CD14-positive monocyte (primary cell): ENCODE measurements at regions not wholly inside any gene's neighbourhood (a gene's known extent, or its start where the extent isn't known, plus 50 kb on each side); places are given as distances from the start of the nearest gene placed in this dataset.

Source experiments
- DNase-seq, 3 donors: peaks; one replicate each; pipeline ENCODE4 v3.0.0-alpha.2; 2011 to 2022
- H2AFZ ChIP-seq: 2 replicates; pipeline ENCODE4 v1.6.0; 2012; ENCODE audit warnings: mild to moderate bottlenecking, low read depth, low read length, inconsistent platforms; ENCODE audit not compliant: insufficient read depth, poor library complexity, severe bottlenecking
- H3K27ac ChIP-seq, 2 donors: 1 replicate in 1 of 2; 2 replicates in 1 of 2; pipeline ENCODE4 v1.5.1; 2012 to 2013; ENCODE audit warnings: low read length in 2 of 2, control low read depth in 1 of 2, inconsistent platforms in 1 of 2, low read depth in 1 of 2, mild to moderate bottlenecking in 1 of 2
- H3K27me3 ChIP-seq, 2 donors: one replicate each; pipeline versions ENCODE4 v1.6.0 to v1.6.1; 2011 to 2013; ENCODE audit warnings: low read length in 2 of 2; ENCODE audit not compliant: control insufficient read depth in 2 of 2, insufficient read depth in 2 of 2
- H3K36me3 ChIP-seq, 2 donors: replicated peaks in 1 of 2; 1 replicate in 1 of 2; 2 replicates in 1 of 2; pipeline versions ENCODE4 v1.5.1 to v1.6.1; 2012 to 2013; ENCODE audit warnings: low read length in 2 of 2, control low read depth in 1 of 2, inconsistent platforms in 1 of 2, mild to moderate bottlenecking in 1 of 2; ENCODE audit not compliant: insufficient read depth in 2 of 2, control insufficient read depth in 1 of 2
- H3K4me1 ChIP-seq, 2 donors: 1 replicate in 1 of 2; 2 replicates in 1 of 2; pipeline versions ENCODE4 v1.5.1 to v1.6.1; 2012 to 2013; ENCODE audit warnings: low read length in 2 of 2, control low read depth in 1 of 2, inconsistent platforms in 1 of 2, mild to moderate bottlenecking in 1 of 2, moderate library complexity in 1 of 2; ENCODE audit not compliant: insufficient read depth in 2 of 2, control insufficient read depth in 1 of 2
- H3K4me2 ChIP-seq: replicated peaks from 2 replicates; pipeline ENCODE3; 2012; ENCODE audit warnings: low read length, moderate library complexity, mild to moderate bottlenecking; ENCODE audit not compliant: poor library complexity, severe bottlenecking; ENCODE audit errors: extremely low read depth
- H3K4me3 ChIP-seq, 3 experiments: fragments of 200-600 bp in 1 of 3; sonication (generic) in 1 of 3; replicated peaks in 1 of 3; 1 replicate in 2 of 3; 2 replicates in 1 of 3; pipeline ENCODE4 v1.5.1; 2011 to 2013; ENCODE audit warnings: low read length in 3 of 3, mild to moderate bottlenecking in 3 of 3, control low read depth in 2 of 3, low read depth in 2 of 3, inconsistent platforms in 1 of 3, moderate library complexity in 1 of 3
- H3K79me2 ChIP-seq: 2 replicates; pipeline ENCODE4 v1.6.0; 2012; ENCODE audit warnings: mild to moderate bottlenecking, control low read depth, inconsistent platforms, low read length, moderate library complexity; ENCODE audit not compliant: insufficient read depth
- H3K9ac ChIP-seq: 2 replicates; pipeline ENCODE4 v1.6.0; 2017; ENCODE audit warnings: low read length, mild to moderate bottlenecking; ENCODE audit not compliant: insufficient read depth, poor library complexity, severe bottlenecking
- H3K9me3 ChIP-seq, 2 donors: replicated peaks in 1 of 2; 1 replicate in 1 of 2; 2 replicates in 1 of 2; pipeline versions ENCODE4 v1.5.1 to v1.6.1; 2012 to 2013; ENCODE audit warnings: low read length in 2 of 2, control low read depth in 1 of 2; ENCODE audit not compliant: control insufficient read depth in 1 of 2, insufficient read depth in 1 of 2
- H4K20me1 ChIP-seq: 2 replicates; pipeline ENCODE4 v1.6.0; 2012; ENCODE audit warnings: mild to moderate bottlenecking, low read length, control low read depth, moderate library complexity; ENCODE audit not compliant: insufficient read depth
- H3K27ac Mint-ChIP-seq, 7 donors: one replicate each; pipeline ENCODE4 v1.8.0; 2020; ENCODE audit warnings: mild to moderate bottlenecking in 7 of 7, mixed read lengths in 7 of 7, moderate library complexity in 6 of 7, inconsistent platforms in 2 of 7
- H3K27me3 Mint-ChIP-seq, 3 donors: one replicate each; pipeline ENCODE4 v1.8.0; 2021 to 2022; ENCODE audit warnings: low read depth in 3 of 3, mild to moderate bottlenecking in 3 of 3, mixed read lengths in 3 of 3, moderate library complexity in 3 of 3, inconsistent platforms in 1 of 3
- H3K36me3 Mint-ChIP-seq, 2 donors: one replicate each; pipeline ENCODE4 v1.8.0; 2020; ENCODE audit warnings: mixed read lengths in 2 of 2, inconsistent platforms in 1 of 2, mild to moderate bottlenecking in 1 of 2
- H3K4me1 Mint-ChIP-seq: one replicate; pipeline ENCODE4 v1.8.0; 2020; ENCODE audit warnings: mild to moderate bottlenecking, mixed read lengths
- H3K4me3 Mint-ChIP-seq, 2 donors: one replicate each; pipeline ENCODE4 v1.8.0; 2020; ENCODE audit warnings: mild to moderate bottlenecking in 2 of 2, mixed read lengths in 2 of 2, moderate library complexity in 1 of 2
- H3K9me3 Mint-ChIP-seq, 7 donors: one replicate each; pipeline ENCODE4 v1.8.0; 2020 to 2022; ENCODE audit warnings: mixed read lengths in 7 of 7, mild to moderate bottlenecking in 6 of 7, moderate library complexity in 6 of 7, inconsistent platforms in 2 of 7
- CTCF ChIP-seq: fragments of 200-600 bp; IDR thresholded peaks from one replicate; pipeline ENCODE4 v1.8.0; 2022; ENCODE audit warnings: antibody characterized with exemption, mild to moderate bottlenecking
- WGBS: methylation state at CpG from one replicate; pipeline ENCODE4 v1.1.5; 2013; ENCODE audit warnings: missing lambda C conversion rate; ENCODE audit not compliant: insufficient coverage; 5-methylcytosine and 5-hydroxymethylcytosine counted together
- intact Hi-C, 2 donors: fragments of 100-400 bp; cut with micrococcal nuclease; formaldehyde crosslinking; loops; one replicate each; pipeline versions ENCODE4 v1.15.0 to v1.15.1; 2023

- no peaks in the 10 kb centered on the region for H3K27me3 ChIP-seq
- WGBS = no CpG with 5 or more reads among the region's 3 CpGs
- Mint-ChIP-seq H3K27ac (no peak overlapping the region), H3K9me3 (peaks cover 2 to 16% (median 8%) of the 10 kb centered on the region in 7 donors), H3K36me3 (no peaks in the 10 kb centered on the region), H3K4me1 (no peaks in the 10 kb centered on the region), H3K27me3 (no peaks in the 10 kb centered on the region), H3K4me3 (no peak overlapping the region)
- intact Hi-C loops = no loop called here
- no peak overlapping the region for H2AFZ ChIP-seq
- H3K79me2 ChIP-seq = no peaks in the 10 kb centered on the region
- no peak overlapping the region for H3K27ac ChIP-seq
- H4K20me1 ChIP-seq = no peaks in the 10 kb centered on the region
- peaks cover 5 to 7% of the 10 kb centered on the region in 2 donors for H3K9me3 ChIP-seq
- H3K4me1 ChIP-seq = no peaks in the 10 kb centered on the region
- H3K9ac ChIP-seq = no peak overlapping the region
- DNase-seq = no peak
- no peak for TF ChIP-seq CTCF
- H3K4me2 ChIP-seq = no peak overlapping the region
- no peak overlapping the region for H3K4me3 ChIP-seq
- H3K36me3 ChIP-seq = no peaks in the 10 kb centered on the region
These were observed 1020.6 kb downstream of the BCL11A start for GRCh38 chr2:59532808-59533207.

- Mint-ChIP-seq H3K9me3 (peaks cover 5 to 19% (median 16%) of the 10 kb centered on the region in 7 donors), H3K27me3 (peaks cover 0 to 2% (median 0%) of the 10 kb centered on the region in 3 donors), H3K4me1 (no peaks in the 10 kb centered on the region), H3K4me3 (no peak overlapping the region), H3K27ac (no peak overlapping the region), H3K36me3 (no peaks in the 10 kb centered on the region)
- H3K4me3 ChIP-seq = no peak overlapping the region
- no peak overlapping the region for H3K9ac ChIP-seq
- H3K4me2 ChIP-seq = no peak overlapping the region
- TF ChIP-seq CTCF = no peak
- H3K4me1 ChIP-seq = no peaks in the 10 kb centered on the region
- WGBS = no CpG with 5 or more reads among the region's 1 CpG
- H3K9me3 ChIP-seq = peaks cover 5 to 7% of the 10 kb centered on the region in 2 donors
- intact Hi-C loops = no loop called here
- H2AFZ ChIP-seq = no peak overlapping the region
- no peaks in the 10 kb centered on the region for H3K79me2 ChIP-seq
- H4K20me1 ChIP-seq = no peaks in the 10 kb centered on the region
- no peak overlapping the region for H3K27ac ChIP-seq
- DNase-seq = no peak
- H3K27me3 ChIP-seq = no peaks in the 10 kb centered on the region
- no peaks in the 10 kb centered on the region for H3K36me3 ChIP-seq
These were observed 1023.2 kb downstream of the BCL11A start for GRCh38 chr2:59530258-59530657.
